GM10266 (cell line): ENCODE measurements at regions not wholly inside any gene's neighbourhood (a gene's known extent, or its start where the extent isn't known, plus 50 kb on each side); places are given as distances from the start of the nearest gene placed in this dataset.

ENCODE experiments used
- DNase-seq: peaks from one replicate; pipeline ENCODE4 v3.0.0; 2012; ENCODE audit errors: extremely low spot score
- TF ChIP-seq, protein P1 (sequence below): IDR thresholded peaks from 2 replicates; pipeline ENCODE4 v1.5.1; 2012; ENCODE audit warnings: mild to moderate bottlenecking, low read depth; ENCODE audit not compliant: control insufficient read depth, insufficient read depth; ENCODE audit errors: missing control alignments

DNA sequence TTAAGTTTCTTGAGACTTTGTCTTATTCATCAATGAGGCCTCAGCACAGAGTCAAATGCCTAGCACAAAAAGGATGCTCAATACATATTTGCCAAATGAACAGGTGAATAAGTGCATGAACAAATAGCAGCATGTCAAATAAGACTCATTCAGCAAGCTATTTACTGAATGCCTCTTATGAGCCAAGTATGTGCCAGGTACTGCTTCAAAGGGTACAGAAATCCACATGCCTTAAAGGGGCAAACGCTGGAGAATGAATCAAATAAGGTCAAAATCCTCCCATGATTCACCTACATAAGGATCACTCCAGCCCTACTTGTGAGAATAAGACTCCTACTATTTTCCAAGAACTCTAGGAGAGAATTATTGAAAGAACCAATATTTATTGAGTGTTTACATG lies 260.2 kb upstream of the CPEB2 start:
- no peak for DNase-seq
- TF ChIP-seq, protein P1, sequence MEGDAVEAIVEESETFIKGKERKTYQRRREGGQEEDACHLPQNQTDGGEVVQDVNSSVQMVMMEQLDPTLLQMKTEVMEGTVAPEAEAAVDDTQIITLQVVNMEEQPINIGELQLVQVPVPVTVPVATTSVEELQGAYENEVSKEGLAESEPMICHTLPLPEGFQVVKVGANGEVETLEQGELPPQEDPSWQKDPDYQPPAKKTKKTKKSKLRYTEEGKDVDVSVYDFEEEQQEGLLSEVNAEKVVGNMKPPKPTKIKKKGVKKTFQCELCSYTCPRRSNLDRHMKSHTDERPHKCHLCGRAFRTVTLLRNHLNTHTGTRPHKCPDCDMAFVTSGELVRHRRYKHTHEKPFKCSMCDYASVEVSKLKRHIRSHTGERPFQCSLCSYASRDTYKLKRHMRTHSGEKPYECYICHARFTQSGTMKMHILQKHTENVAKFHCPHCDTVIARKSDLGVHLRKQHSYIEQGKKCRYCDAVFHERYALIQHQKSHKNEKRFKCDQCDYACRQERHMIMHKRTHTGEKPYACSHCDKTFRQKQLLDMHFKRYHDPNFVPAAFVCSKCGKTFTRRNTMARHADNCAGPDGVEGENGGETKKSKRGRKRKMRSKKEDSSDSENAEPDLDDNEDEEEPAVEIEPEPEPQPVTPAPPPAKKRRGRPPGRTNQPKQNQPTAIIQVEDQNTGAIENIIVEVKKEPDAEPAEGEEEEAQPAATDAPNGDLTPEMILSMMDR = no peak

DNA sequence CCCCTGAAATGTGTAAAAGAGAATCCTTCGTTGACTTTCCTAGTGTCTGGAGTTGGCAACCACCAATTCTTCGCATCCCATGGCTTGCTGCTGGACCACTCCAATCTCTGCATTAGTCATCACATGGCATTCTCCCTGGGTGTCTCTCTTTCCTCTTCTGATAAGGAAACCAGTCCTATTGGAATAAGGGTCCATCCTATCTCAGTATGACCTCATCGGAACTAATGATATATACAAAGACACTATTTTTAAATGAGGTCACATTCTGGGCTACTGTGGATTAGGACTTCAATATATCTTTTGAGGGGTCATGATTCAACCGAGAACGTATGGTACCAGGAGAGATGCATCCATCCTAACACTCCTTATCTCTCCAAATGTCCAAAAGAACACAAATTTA lies 259.1 kb upstream of the CPEB2 start:
- TF ChIP-seq, protein P1 = no peak
- DNase-seq = no peak

DNA sequence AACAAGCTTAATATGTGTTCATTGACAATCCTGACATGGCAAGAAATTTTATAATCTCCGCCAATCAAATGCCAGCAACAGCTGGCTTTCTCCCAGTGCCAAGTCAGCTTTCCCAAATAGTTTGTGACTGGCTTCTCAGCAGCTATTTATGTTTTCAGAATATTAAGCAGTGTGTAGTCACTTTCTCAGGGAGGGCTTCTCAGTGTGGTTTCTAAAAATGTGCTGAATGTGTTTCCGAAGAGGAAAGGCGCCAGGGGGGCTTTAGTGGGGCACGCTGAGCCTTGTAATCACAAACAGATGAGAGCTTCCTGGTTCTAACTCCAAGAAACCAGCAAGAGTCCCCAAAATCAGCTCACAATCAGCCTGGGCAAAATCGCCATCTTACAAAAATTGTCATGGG lies 258.7 kb upstream of the CPEB2 start:
- DNase-seq = no peak
- TF ChIP-seq, protein P1 = no peak

DNA sequence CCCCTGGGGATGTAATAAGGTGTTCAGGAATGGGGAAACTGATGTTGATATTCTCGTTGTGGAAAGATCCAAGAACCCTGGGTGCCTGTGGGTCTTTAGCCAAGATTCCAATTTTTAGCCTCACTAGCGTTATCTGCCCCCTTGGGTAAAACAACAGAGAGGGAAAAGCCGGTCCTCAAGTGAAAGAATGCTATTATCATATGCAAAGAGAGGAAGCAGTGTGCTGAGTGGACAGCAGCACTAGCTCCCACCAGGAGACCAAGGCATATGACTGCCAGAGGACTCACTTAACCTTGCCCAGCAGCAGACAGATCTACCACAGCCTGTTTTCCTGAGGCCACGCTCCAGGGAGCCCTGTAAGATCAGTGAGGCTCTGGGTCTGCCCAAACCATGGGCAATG lies 257.9 kb upstream of the CPEB2 start:
- TF ChIP-seq, protein P1 = no peak
- no peak for DNase-seq

DNA sequence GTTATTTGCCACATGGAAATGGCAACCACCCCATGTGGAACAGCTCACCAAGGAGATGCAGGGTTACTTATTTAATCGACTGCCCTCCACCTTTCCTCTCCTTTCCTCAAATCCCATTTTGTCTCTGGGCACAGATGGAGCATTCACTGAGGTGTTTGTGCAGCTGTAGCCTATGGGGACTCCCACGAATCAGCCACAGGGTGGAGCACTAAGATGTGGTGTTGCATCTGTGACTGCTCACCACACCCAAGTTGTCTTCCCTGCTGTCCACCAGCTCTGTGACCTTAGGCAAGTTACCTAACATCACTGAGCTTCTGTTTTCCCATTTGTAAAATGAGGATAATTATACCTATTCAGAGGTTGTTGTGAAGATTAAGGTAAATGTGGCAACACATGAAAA lies 252.4 kb upstream of the CPEB2 start:
- TF ChIP-seq, protein P1 = peak; percentile 54
- peak; percentile 47 for DNase-seq

DNA sequence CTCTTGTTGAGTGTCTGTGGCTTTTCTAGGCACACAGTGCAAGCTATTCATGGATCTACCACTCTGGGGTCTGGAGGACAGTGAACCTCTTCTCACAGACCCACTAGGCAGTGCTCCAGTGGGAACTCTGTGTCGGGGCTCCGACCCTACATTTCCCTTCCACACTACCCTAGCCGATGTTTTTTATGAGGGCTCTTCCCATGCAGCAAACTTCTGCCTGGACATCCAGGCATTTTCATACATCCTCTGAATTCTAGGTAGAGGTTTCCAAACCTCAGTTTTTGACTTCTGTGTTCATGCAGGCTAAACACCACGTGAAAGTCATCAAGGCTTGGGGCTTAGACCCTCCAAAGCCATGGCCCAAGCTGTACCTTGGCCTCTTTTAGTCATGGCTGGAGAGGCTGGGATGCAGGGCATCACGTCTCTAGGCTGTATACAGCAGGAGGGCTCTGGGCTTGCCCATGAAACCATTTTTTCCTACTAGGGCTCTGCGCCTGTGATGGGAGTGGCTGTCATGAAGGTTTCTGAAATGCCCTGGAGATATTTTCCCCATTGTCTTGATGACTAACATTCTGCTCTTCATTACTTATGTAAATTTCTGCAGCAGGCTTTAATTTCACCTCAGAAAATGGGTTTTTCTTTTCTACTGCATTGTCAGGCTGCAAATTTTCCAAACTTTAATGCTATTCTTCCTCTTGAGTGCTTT lies 249.8 kb upstream of the CPEB2 start:
- no peak for DNase-seq
- TF ChIP-seq, protein P1 = no peak

DNA sequence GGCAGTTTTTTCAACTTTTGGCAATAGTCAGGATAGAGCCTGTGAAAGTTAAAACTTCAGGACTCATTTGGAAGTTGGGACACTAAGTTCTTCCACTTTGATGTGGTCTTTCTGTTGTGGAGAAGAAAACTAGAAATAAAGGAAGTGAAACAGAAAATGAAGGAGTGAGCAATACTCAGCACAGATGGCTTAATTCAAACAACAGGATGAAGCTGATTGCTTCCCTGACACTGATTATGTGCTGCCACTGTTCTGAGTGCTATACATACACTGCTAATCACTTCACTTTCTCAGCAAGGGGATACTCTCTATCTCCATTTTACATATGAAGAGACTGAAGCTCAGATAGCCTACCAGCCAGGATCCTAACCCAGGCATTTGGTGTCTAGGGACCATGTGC lies 235.1 kb upstream of the CPEB2 start:
- DNase-seq = no peak
- TF ChIP-seq, protein P1 = no peak
